IMR-90 (cell line): ENCODE measurements at regions not wholly inside any gene's neighbourhood (a gene's known extent, or its start where the extent isn't known, plus 50 kb on each side); places are given as distances from the start of the nearest gene placed in this dataset.

ENCODE experiments used
- ATAC-seq: fragments of 200-7000 bp; cut with Tn5 transposase; 2 replicates; pipeline ENCODE4 v1.9.1; 2020; ENCODE audit warnings: low read depth, mild to moderate bottlenecking, moderate library complexity
- BruUV-seq: library from RNA; stranded (reverse); fragments of 400-500 nt; replicated peaks from 2 replicates; lab custom pipeline; 2021; lab: Mats Ljungman, UMichigan
- CTCF ChIA-PET: fragments of 300-600 bp; formaldehyde crosslinking; extraction: SDS; loops from one replicate; lab custom pipeline; 2021; ENCODE audit warnings: antibody characterized with exemption; lab: Yijun Ruan, JAX
- POLR2A ChIA-PET: fragments of 300-600 bp; sonication (Branson Sonifier 250); formaldehyde crosslinking; loops from one replicate; lab custom pipeline; 2022; ENCODE audit warnings: antibody characterized with exemption; ENCODE audit not compliant: unreplicated experiment; lab: Charles Lee
- DNase-seq: peaks from one replicate; pipeline ENCODE4 v3.0.0; 2013
- H2AFZ ChIP-seq: replicated peaks from 2 replicates; pipeline ENCODE3; 2013; ENCODE audit warnings: low read length, mild to moderate bottlenecking; ENCODE audit not compliant: poor library complexity
- H2AK5ac ChIP-seq: 2 replicates; pipeline ENCODE4 v1.6.1; 2013; ENCODE audit warnings: low read depth, low read length, inconsistent platforms
- H2AK9ac ChIP-seq: replicated peaks from 2 replicates; pipeline ENCODE3; 2013; ENCODE audit warnings: mild to moderate bottlenecking, low read depth, low read length, moderate library complexity; ENCODE audit not compliant: poor library complexity
- H2BK120ac ChIP-seq: 2 replicates; pipeline ENCODE4 v1.6.1; 2013; ENCODE audit warnings: low read depth, low read length, inconsistent platforms
- H2BK15ac ChIP-seq: 3 replicates; pipeline ENCODE4 v1.6.1; 2013; ENCODE audit warnings: low read depth, low read length, inconsistent platforms
- H2BK20ac ChIP-seq: 2 replicates; pipeline ENCODE4 v1.6.1; 2013; ENCODE audit warnings: low read depth, mild to moderate bottlenecking, inconsistent platforms, low read length, moderate library complexity
- H2BK5ac ChIP-seq: 2 replicates; pipeline ENCODE4 v1.6.1; 2013; ENCODE audit warnings: mild to moderate bottlenecking, low read depth, low read length, inconsistent platforms; ENCODE audit not compliant: poor library complexity, severe bottlenecking
- H3K14ac ChIP-seq: replicated peaks from 2 replicates; pipeline ENCODE4 v1.6.1; 2013; ENCODE audit warnings: low read depth, low read length, inconsistent platforms
- H3K18ac ChIP-seq: 2 replicates; pipeline ENCODE4 v1.6.1; 2013; ENCODE audit warnings: low read depth, low read length, control low read depth
- H3K23ac ChIP-seq: 2 replicates; pipeline ENCODE4 v1.6.1; 2013; ENCODE audit warnings: low read depth, low read length, inconsistent platforms
- H3K27ac ChIP-seq: 2 replicates; pipeline ENCODE4 v1.5.1; 2013; ENCODE audit warnings: mild to moderate bottlenecking, control low read depth, low read length; ENCODE audit not compliant: insufficient read depth
- H3K27me3 ChIP-seq: 2 replicates; pipeline ENCODE4 v1.6.1; 2013; ENCODE audit warnings: low read length; ENCODE audit not compliant: control insufficient read depth, insufficient read depth
- H3K36me3 ChIP-seq: 2 replicates; pipeline ENCODE4 v1.6.1; 2013; ENCODE audit warnings: low read length, mixed read lengths; ENCODE audit not compliant: control insufficient read depth, insufficient read depth
- H3K4ac ChIP-seq: 2 replicates; pipeline ENCODE4 v1.6.1; 2013; ENCODE audit warnings: low read depth, low read length, inconsistent platforms
- H3K4me1 ChIP-seq: 2 replicates; pipeline ENCODE4 v1.6.1; 2013; ENCODE audit warnings: low read length, mixed read lengths; ENCODE audit not compliant: control insufficient read depth, insufficient read depth
- H3K4me2 ChIP-seq: 2 replicates; pipeline ENCODE4 v1.6.1; 2013; ENCODE audit warnings: low read depth, mild to moderate bottlenecking, control low read depth, low read length, moderate library complexity
- H3K4me3 ChIP-seq: 2 replicates; pipeline ENCODE4 v1.5.1; 2013; ENCODE audit warnings: low read depth, mild to moderate bottlenecking, control low read depth, low read length, moderate library complexity; ENCODE audit not compliant: insufficient read depth
- H3K56ac ChIP-seq: 2 replicates; pipeline ENCODE4 v1.6.1; 2013; ENCODE audit warnings: low read length, inconsistent platforms; ENCODE audit not compliant: insufficient read depth; ENCODE audit errors: extremely low read depth
- H3K79me1 ChIP-seq, 2 experiments: 2 replicates each; pipeline ENCODE4 v1.6.1; 2013; ENCODE audit warnings: low read length in 2 of 2, inconsistent platforms in 1 of 2, low read depth in 1 of 2
- H3K9ac ChIP-seq: 2 replicates; pipeline ENCODE4 v1.6.1; 2013; ENCODE audit warnings: low read depth, low read length, control low read depth
- H3K9me1 ChIP-seq: 2 replicates; pipeline ENCODE4 v1.6.1; 2013; ENCODE audit warnings: low read length, inconsistent platforms; ENCODE audit not compliant: insufficient read depth
- H3K9me3 ChIP-seq: 2 replicates; pipeline ENCODE4 v1.6.1; 2013; ENCODE audit warnings: low read length; ENCODE audit not compliant: control insufficient read depth, insufficient read depth
- H4K20me1 ChIP-seq: 2 replicates; pipeline ENCODE4 v1.6.1; 2013; ENCODE audit warnings: low read length, inconsistent platforms; ENCODE audit not compliant: insufficient read depth
- H4K5ac ChIP-seq: 2 replicates; pipeline ENCODE4 v1.6.1; 2013; ENCODE audit warnings: mild to moderate bottlenecking, low read depth, low read length, control low read depth
- H4K8ac ChIP-seq, 2 experiments: 2 replicates each; pipeline ENCODE4 v1.6.1; 2013; ENCODE audit warnings: low read depth in 2 of 2, low read length in 2 of 2, control low read depth in 1 of 2, inconsistent platforms in 1 of 2
- H4K91ac ChIP-seq: 2 replicates; pipeline ENCODE4 v1.6.1; 2013; ENCODE audit warnings: low read depth, low read length, inconsistent platforms; ENCODE audit not compliant: insufficient read depth
- MAFK ChIP-seq: IDR thresholded peaks from 2 replicates; pipeline ENCODE4 v1.6.1; 2012; ENCODE audit warnings: low read depth, low read length, improper control_type of control experiment
- WGBS, 2 experiments: methylation state at CpG; one replicate each; pipeline versions ENCODE4 v1.1.5 to v1.1.7; 2013; ENCODE audit warnings: missing lambda C conversion rate in 2 of 2; ENCODE audit not compliant: insufficient read length in 1 of 2; ENCODE audit errors: extremely low coverage in 2 of 2; 5-methylcytosine and 5-hydroxymethylcytosine counted together
- dilution Hi-C: fragments of 300-500 bp; cut with HindIII; formaldehyde crosslinking; loops from one replicate; pipeline ENCODE4 v1.14.3; 2018; ENCODE audit warnings: low sequenced_read_pairs; ENCODE audit not compliant: unreplicated experiment
- in situ Hi-C: fragments of 300-500 bp; cut with MboI; formaldehyde crosslinking; loops from 3 replicates; pipeline ENCODE4 v1.14.3; 2019; ENCODE audit warnings: low sequenced_read_pairs, inconsistent platforms, mixed read lengths
- intact Hi-C: fragments of 100-400 bp; cut with micrococcal nuclease; formaldehyde crosslinking; loops from 2 replicates; pipeline ENCODE4 v1.10.0; 2022

DNA sequence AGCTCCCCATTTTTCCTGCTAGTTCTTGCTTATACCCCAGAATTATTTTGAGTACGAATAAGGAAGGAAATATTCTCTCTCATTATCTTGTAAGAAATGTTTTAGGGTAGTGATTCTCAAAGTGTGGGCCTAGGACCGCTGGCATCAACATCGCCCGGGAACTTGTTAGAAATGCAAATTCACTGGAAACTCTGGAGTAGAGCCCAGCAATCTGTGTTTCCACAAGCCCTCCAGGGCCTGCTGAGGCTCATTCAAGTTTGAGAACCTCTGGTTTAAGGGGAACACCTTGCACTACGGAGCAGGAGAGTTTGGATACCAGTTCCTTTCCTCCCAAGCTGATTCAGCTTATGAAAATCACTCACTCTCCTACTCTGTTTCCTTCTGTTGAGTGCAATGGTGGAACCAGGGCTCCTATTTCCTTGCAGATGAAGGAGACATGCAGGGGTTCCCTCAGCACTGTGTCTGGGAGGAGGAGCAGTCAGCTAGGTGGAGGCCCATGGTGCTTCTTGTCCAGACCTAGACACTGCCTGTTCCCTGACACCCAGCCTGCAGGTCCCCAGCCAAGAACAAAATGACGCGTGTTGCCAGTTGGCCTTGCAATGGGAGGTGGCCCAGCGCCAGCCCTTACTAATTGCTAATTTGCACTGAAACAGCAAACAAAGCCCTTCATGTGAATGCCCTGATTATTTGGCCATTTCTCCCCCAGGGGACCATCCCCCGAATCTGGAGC, 68.5 kb downstream of the CYTL1 start:
- Histone ChIP-seq H2BK20ac (no peak overlapping the region), H3K9me1 (no peaks in the 10 kb centered on the region), H3K79me1 (no peaks in the 10 kb centered on the region), H3K4me1 (no peaks in the 10 kb centered on the region), H4K5ac (no peak overlapping the region), H3K27ac (no peak overlapping the region), H3K27me3 (peaks cover 13% of the 10 kb centered on the region), H4K91ac (no peak overlapping the region), H2BK5ac (no peak overlapping the region), H2AFZ (no peak overlapping the region), H2BK15ac (no peak overlapping the region), H3K56ac (no peak overlapping the region), H3K23ac (no peak overlapping the region), H2AK5ac (no peak overlapping the region), H3K4me2 (no peak overlapping the region), H3K14ac (no peak overlapping the region), H2AK9ac (no peak overlapping the region), H3K9me3 (no peaks in the 10 kb centered on the region), H4K20me1 (no peaks in the 10 kb centered on the region), H3K9ac (no peak overlapping the region), H4K8ac (no peak overlapping the region), H3K36me3 (no peaks in the 10 kb centered on the region), H2BK120ac (no peak overlapping the region), H3K4me3 (no peak overlapping the region), H3K18ac (no peak overlapping the region), H3K4ac (no peak overlapping the region)
- 80% methylated on average over 1 of the region's 9 CpGs; no CpG with 5 or more reads in 1 of the 2 experiments for WGBS, 2 experiments
- no peak for TF ChIP-seq MAFK
- intact Hi-C loops (no loop called here), in situ Hi-C loops (no loop called here), dilution Hi-C loops (no loop called here)
- DNase-seq, result no peak
- ATAC-seq, result no peak
- BruUV-seq, result no TSS peak
- CTCF ChIA-PET, result no interaction called here
- POLR2A ChIA-PET, result no interaction called here
